ENCODE measurements at regions not wholly inside any gene's neighbourhood (a gene's known extent, or its start where the extent isn't known, plus 50 kb on each side); places are given as distances from the start of the nearest gene placed in this dataset.

DNA sequence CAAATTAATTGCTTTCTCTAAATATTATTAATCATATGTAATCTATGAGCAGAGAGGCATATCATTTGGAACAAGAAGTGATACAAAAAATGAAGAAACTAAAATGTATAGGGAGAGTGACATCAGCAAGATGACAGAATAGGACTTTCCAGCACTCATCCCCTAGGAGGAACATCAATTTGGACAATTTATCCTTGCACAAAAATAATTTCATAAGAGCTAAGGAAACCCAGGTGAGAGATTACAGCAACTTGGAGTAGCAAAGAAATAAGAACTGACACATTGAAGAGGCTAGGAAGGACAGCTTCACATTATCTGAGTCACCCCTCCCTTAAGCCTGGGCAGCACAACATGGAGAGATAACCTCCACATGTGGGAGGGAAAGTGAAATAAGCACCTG, 347.5 kb downstream of the MAFB start:
- intact Hi-C loops (cut with micrococcal nuclease), result loop anchor here in 1 of 2 donors (5.0 kb wide), 2 partner anchors 151 to 166 kb away; no protein-coding TSS in a partner anchor
- H3K36me3 Mint-ChIP-seq, result peaks cover 10 to 22% of the 10 kb centered on the region in 2 donors
- no peak overlapping the region for H3K4me2 ChIP-seq (replicated peaks; ENCODE audit: extremely low read depth, low read length, poor library complexity, severe bottlenecking)
- H2AFZ ChIP-seq (ENCODE audit: insufficient read depth, low read depth, low read length, poor library complexity, severe bottlenecking), result no peak overlapping the region
- peak in 2 of 3 donors; percentile 15 to 60 for DNase-seq
- no peak overlapping the region for H3K4me3 Mint-ChIP-seq
- TF ChIP-seq, protein P1, sequence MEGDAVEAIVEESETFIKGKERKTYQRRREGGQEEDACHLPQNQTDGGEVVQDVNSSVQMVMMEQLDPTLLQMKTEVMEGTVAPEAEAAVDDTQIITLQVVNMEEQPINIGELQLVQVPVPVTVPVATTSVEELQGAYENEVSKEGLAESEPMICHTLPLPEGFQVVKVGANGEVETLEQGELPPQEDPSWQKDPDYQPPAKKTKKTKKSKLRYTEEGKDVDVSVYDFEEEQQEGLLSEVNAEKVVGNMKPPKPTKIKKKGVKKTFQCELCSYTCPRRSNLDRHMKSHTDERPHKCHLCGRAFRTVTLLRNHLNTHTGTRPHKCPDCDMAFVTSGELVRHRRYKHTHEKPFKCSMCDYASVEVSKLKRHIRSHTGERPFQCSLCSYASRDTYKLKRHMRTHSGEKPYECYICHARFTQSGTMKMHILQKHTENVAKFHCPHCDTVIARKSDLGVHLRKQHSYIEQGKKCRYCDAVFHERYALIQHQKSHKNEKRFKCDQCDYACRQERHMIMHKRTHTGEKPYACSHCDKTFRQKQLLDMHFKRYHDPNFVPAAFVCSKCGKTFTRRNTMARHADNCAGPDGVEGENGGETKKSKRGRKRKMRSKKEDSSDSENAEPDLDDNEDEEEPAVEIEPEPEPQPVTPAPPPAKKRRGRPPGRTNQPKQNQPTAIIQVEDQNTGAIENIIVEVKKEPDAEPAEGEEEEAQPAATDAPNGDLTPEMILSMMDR (IDR thresholded peaks at IDR 0.05), result no peak
- no peaks in the 10 kb centered on the region for H3K79me2 ChIP-seq (ENCODE audit: insufficient read depth, low read length)
- peaks cover 0 to 2% of the 10 kb centered on the region in 2 donors for H3K27me3 ChIP-seq (ENCODE audit: control insufficient read depth in 2 of 2, insufficient read depth in 2 of 2, low read length in 2 of 2)
- H3K4me3 ChIP-seq (replicated peaks in 1 of 3; ENCODE audit: low read depth in 2 of 3, low read length in 3 of 3), result no peak overlapping the region
- peak overlapping the region in 4 of 7 donors; percentile 18 to 98 (median 59) for H3K27ac Mint-ChIP-seq
- no peaks in the 10 kb centered on the region for H3K36me3 ChIP-seq (replicated peaks in 1 of 2; ENCODE audit: control insufficient read depth in 1 of 2, insufficient read depth in 2 of 2, low read length in 2 of 2)
- H3K27me3 Mint-ChIP-seq (ENCODE audit: low read depth in 3 of 3), result peaks cover 0 to 7% (median 3%) of the 10 kb centered on the region in 3 donors
- H3K27ac ChIP-seq (ENCODE audit: low read depth in 1 of 2, low read length in 2 of 2), result no peak overlapping the region
- H3K4me1 ChIP-seq (ENCODE audit: control insufficient read depth in 1 of 2, insufficient read depth in 2 of 2, low read length in 2 of 2), result peaks cover 19 to 22% of the 10 kb centered on the region in 2 donors
- peaks cover 21% of the 10 kb centered on the region for H3K4me1 Mint-ChIP-seq
- peaks cover 18 to 29% (median 27%) of the 10 kb centered on the region in 7 donors for H3K9me3 Mint-ChIP-seq
- H3K9ac ChIP-seq (ENCODE audit: insufficient read depth, low read length, poor library complexity, severe bottlenecking), result no peak overlapping the region
- H3K9me3 ChIP-seq (replicated peaks in 1 of 2; ENCODE audit: control insufficient read depth in 1 of 2, insufficient read depth in 1 of 2, low read length in 2 of 2), result peaks cover 11 to 27% of the 10 kb centered on the region in 2 donors
- no peaks in the 10 kb centered on the region for H4K20me1 ChIP-seq (ENCODE audit: insufficient read depth, low read length)

DNA sequence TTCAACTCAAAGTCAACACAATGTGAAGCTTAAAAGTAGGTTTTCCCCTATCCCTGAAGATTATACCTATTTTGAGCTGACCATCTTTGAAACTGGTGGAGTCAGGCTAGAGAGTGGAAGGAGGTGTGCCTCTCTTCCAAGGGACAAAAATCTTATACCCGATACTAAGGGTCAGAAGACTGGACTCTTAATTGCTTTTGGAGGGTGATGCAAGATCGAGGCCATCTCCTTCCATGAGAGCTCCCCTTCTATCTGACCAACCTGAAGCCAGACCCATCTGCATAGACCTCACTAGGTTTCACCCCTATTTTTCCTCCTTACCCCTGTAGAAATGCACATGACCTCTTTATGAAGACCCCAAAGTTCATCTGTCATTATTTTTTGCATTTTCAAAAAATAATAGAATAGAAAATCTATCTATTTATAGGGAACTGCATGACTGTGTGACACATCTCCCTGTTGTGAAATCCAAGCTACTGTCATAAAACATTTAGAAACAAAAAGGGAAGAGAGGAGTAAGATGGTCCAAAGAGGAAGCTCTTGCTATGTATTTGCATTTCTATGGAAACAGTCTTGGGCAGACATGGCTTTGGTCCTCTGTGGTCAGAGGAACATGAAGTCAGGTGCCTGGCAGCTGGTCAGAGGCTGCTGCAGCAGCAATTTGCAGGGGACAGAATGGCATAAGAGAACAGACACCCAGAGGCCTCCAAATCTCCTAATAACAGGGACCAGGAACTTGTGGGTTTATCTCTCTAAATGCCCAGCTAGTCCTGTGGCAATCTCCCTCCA, 349.2 kb downstream of the MAFB start:
- Histone ChIP-seq H3K4me2 (replicated peaks; ENCODE audit: extremely low read depth, low read length, poor library complexity, severe bottlenecking) (peak overlapping the region; percentile 37), H3K36me3 (replicated peaks in 1 of 2; ENCODE audit: control insufficient read depth in 1 of 2, insufficient read depth in 2 of 2, low read length in 2 of 2) (no peaks in the 10 kb centered on the region), H3K4me3 (replicated peaks in 1 of 3; ENCODE audit: low read depth in 2 of 3, low read length in 3 of 3) (no peak overlapping the region), H3K9me3 (replicated peaks in 1 of 2; ENCODE audit: control insufficient read depth in 1 of 2, insufficient read depth in 1 of 2, low read length in 2 of 2) (peaks cover 9 to 24% of the 10 kb centered on the region in 2 donors), H4K20me1 (ENCODE audit: insufficient read depth, low read length) (no peaks in the 10 kb centered on the region), H3K27ac (ENCODE audit: low read depth in 1 of 2, low read length in 2 of 2) (peak overlapping the region; percentile 93 to 98), H3K4me1 (ENCODE audit: control insufficient read depth in 1 of 2, insufficient read depth in 2 of 2, low read length in 2 of 2) (peaks cover 19 to 28% of the 10 kb centered on the region in 2 donors), H2AFZ (ENCODE audit: insufficient read depth, low read depth, low read length, poor library complexity, severe bottlenecking) (no peak overlapping the region), H3K9ac (ENCODE audit: insufficient read depth, low read length, poor library complexity, severe bottlenecking) (peak overlapping the region; percentile 61), H3K79me2 (ENCODE audit: insufficient read depth, low read length) (no peaks in the 10 kb centered on the region), H3K27me3 (ENCODE audit: control insufficient read depth in 2 of 2, insufficient read depth in 2 of 2, low read length in 2 of 2) (peaks cover 0 to 2% of the 10 kb centered on the region in 2 donors)
- Mint-ChIP-seq H3K4me1 (peaks cover 30% of the 10 kb centered on the region), H3K27ac (peak overlapping the region; percentile 97 to 100 (median 98)), H3K36me3 (peaks cover 11 to 22% of the 10 kb centered on the region in 2 donors), H3K9me3 (peaks cover 14 to 25% (median 20%) of the 10 kb centered on the region in 7 donors), H3K27me3 (ENCODE audit: low read depth in 3 of 3) (peaks cover 5 to 11% (median 8%) of the 10 kb centered on the region in 3 donors), H3K4me3 (peak overlapping the region in 1 of 2 donors; percentile 50)
- intact Hi-C loops (cut with micrococcal nuclease), result loop anchor here in 1 of 2 donors (1.0 to 5.0 kb wide), 3 partner anchors 17 to 167 kb away; no protein-coding TSS in a partner anchor
- WGBS (ENCODE audit: insufficient coverage), result 25% methylated on average over 1 of the region's 2 CpGs
- DNase-seq, result peak; percentile 97 to 100 (median 99)
- TF ChIP-seq, protein P1 (IDR thresholded peaks at IDR 0.05), result no peak
